Mucosa of descending colon (tissue), 3 donors: ENCODE measurements at regions not wholly inside any gene's neighbourhood (a gene's known extent, or its start where the extent isn't known, plus 50 kb on each side); places are given as distances from the start of the nearest gene placed in this dataset.

Experiments
- ATAC-seq: fragments of 200-7000 bp; cut with Tn5 transposase; one replicate; pipeline ENCODE4 v1.9.1; 2020; ENCODE audit warnings: mild to moderate bottlenecking, moderate library complexity
- DNase-seq, 3 donors: peaks; one replicate each; pipeline ENCODE4 v3.0.0-alpha.2; 2020
- H3K36me3 ChIP-seq: fragments of 200-600 bp; one replicate; pipeline ENCODE4 v1.8.0; 2021; ENCODE audit warnings: low read depth, mild to moderate bottlenecking
- H3K4me1 ChIP-seq: fragments of 200-600 bp; one replicate; pipeline ENCODE4 v1.8.0; 2021; ENCODE audit warnings: low read depth, mild to moderate bottlenecking
- H3K4me3 ChIP-seq: fragments of 200-600 bp; one replicate; pipeline ENCODE4 v1.8.0; 2021; ENCODE audit warnings: mild to moderate bottlenecking
- H3K9me3 ChIP-seq: fragments of 200-600 bp; one replicate; pipeline ENCODE4 v1.8.0; 2021; ENCODE audit warnings: mild to moderate bottlenecking
- intact Hi-C, 2 donors: fragments of 100-400 bp; cut with DNase I in 1 of 2; cut with micrococcal nuclease in 1 of 2; formaldehyde crosslinking; loops; one replicate each; pipeline versions ENCODE4 v1.11.0 to v1.11.1; 2022; cut with DNase I, micrococcal nuclease
- TF ChIP-seq, protein P1 (sequence below): fragments of 200-600 bp; IDR thresholded peaks from one replicate; pipeline ENCODE4 v1.8.0; 2022; ENCODE audit warnings: antibody characterized with exemption, mild to moderate bottlenecking
- donor health status: DM: no; HTN: no; CAD: no; lungs with moderate emphysema.
- donor health status: DM: no; HTN: no; CAD: no.
- donor health status: DM: no; HTN: yes; CAD: no.

DNA sequence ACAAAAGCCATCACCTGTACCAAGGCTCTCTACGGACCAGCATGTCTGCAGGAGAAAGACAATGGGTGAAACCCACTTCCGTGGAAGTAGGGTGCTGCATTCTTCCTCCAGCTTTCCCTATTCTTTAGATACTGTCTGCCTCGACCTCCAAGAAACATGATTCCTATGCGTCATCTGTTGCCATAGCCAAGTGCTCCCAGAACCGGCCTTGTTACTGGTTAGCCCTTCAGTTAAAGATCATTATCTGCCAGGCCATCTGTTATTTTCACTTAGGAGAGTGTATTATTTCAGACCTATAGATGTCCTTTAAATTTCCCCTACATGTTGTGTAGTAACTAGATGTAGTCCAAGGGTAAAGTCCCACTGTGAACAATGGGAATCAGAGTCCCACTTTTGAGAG, 89.0 kb upstream of the KIAA1217 start:
- no peaks in the 10 kb centered on the region for H3K36me3 ChIP-seq
- no peak for DNase-seq
- H3K4me1 ChIP-seq, result no peaks in the 10 kb centered on the region
- intact Hi-C loops, result no loop called here
- no peak overlapping the region for H3K4me3 ChIP-seq
- H3K9me3 ChIP-seq, result no peaks in the 10 kb centered on the region
- TF ChIP-seq, protein P1, sequence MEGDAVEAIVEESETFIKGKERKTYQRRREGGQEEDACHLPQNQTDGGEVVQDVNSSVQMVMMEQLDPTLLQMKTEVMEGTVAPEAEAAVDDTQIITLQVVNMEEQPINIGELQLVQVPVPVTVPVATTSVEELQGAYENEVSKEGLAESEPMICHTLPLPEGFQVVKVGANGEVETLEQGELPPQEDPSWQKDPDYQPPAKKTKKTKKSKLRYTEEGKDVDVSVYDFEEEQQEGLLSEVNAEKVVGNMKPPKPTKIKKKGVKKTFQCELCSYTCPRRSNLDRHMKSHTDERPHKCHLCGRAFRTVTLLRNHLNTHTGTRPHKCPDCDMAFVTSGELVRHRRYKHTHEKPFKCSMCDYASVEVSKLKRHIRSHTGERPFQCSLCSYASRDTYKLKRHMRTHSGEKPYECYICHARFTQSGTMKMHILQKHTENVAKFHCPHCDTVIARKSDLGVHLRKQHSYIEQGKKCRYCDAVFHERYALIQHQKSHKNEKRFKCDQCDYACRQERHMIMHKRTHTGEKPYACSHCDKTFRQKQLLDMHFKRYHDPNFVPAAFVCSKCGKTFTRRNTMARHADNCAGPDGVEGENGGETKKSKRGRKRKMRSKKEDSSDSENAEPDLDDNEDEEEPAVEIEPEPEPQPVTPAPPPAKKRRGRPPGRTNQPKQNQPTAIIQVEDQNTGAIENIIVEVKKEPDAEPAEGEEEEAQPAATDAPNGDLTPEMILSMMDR, result no peak
- ATAC-seq, result no peak

DNA sequence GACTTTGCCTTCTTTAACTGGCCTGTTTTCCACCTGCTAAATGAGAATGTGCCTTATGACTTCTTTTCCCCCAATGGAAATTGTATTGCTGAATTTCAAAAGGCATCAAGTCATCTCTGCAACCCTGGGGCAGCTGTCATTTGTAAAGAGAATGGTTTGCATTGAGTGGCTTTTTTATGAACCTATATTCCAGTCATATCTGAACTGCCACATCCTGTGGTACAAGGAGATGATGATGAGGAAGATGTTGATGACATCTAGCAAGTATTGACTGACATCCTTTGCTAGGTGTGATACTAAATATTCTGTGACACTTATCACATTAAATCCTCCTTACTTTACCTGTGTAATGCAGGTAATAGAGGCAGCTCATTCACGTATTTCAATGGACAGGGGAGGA, 88.3 kb upstream of the KIAA1217 start:
- Histone ChIP-seq H3K9me3 (no peaks in the 10 kb centered on the region), H3K36me3 (no peaks in the 10 kb centered on the region), H3K4me3 (no peak overlapping the region), H3K4me1 (no peaks in the 10 kb centered on the region)
- DNase-seq (no peak), ATAC-seq (no peak)
- intact Hi-C loops, result no loop called here
- TF ChIP-seq, protein P1, result no peak

DNA sequence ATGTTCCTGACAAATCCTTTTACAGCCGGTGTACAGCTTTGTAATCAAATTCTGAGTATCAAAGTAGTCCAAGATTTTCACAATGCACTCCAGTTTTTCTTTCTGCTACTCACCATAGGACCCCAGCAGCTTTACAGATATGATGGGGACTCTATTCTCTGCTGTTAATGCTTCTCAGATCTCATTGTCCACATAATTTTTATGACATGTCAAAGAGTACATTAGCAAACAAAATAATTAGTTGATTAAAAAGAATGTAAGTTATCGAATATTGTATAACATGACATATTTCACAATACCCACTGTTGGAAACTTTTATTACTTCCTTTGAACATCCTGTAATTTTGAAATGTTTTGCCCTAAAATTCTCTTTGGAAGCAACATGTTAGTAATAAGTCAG, 81.4 kb upstream of the KIAA1217 start:
- intact Hi-C loops, result no loop called here
- TF ChIP-seq, protein P1, result no peak
- no peak for DNase-seq

DNA sequence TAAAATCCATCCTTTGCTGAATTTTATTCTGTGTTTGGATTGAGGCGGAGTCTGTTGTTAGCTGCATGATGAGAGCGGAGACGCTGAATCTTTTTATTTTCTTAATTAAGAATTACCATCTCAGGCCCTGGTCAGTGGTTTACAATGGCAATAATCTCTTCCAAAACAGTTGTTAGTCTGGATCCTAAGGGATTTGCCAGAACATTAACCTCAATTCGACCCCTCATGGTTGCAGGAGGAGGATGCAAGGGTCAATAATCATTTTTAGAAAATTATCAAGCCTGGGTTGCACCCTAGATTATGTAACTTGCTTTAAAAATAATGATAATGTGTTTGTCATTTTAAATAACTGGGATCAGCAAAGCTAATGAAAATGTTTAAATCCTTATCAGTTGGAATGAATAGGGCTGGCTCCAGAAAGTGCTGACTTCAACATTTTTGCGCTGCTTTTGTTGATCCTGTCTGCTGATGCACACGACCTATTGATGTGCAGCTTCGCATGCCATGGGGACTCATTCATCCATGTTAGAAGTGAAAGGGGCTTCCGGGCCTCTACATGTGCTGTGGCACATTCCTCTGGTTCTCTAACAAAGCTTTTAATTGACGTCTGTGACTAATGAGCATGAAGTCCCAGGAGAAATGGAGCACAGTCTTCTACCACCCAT, 80.7 kb upstream of the KIAA1217 start:
- DNase-seq (no peak), ATAC-seq (no peak)
- no peak overlapping the region for H3K4me3 ChIP-seq
- H3K4me1 ChIP-seq, result no peaks in the 10 kb centered on the region
- H3K36me3 ChIP-seq, result no peaks in the 10 kb centered on the region
- intact Hi-C loops, result no loop called here
- TF ChIP-seq, protein P1, result no peak
- H3K9me3 ChIP-seq, result no peaks in the 10 kb centered on the region

More for the DNA sequence above, 81.4 kb upstream of the KIAA1217 start:
- Histone ChIP-seq H3K36me3 (no peaks in the 10 kb centered on the region), H3K9me3 (no peaks in the 10 kb centered on the region), H3K4me3 (no peak overlapping the region), H3K4me1 (no peaks in the 10 kb centered on the region)
- ATAC-seq, result no peak

DNA sequence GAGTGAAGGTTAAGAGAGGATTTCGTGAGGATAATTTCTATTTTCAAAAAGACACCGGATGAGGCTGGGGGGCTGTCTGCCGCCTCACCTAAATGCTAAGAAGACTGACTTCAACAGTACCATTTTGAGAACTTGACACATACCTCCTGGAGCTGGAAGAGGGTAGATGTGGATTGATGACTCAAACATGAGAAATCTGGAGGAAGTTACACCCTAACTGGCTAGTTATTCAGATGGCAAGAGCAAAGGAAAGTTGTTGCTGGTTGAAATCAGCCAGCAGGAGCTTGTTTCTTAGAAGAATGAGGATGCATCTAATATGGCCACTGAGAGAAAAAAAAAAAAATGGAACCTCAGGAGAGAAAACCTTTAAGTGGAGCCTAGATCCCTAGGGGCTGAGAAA, 76.2 kb upstream of the KIAA1217 start:
- H3K36me3 ChIP-seq, result no peaks in the 10 kb centered on the region
- TF ChIP-seq, protein P1, result no peak
- no peak for ATAC-seq
- H3K4me3 ChIP-seq, result no peak overlapping the region
- intact Hi-C loops, result no loop called here
- DNase-seq, result no peak
- no peaks in the 10 kb centered on the region for H3K4me1 ChIP-seq
- no peaks in the 10 kb centered on the region for H3K9me3 ChIP-seq

DNA sequence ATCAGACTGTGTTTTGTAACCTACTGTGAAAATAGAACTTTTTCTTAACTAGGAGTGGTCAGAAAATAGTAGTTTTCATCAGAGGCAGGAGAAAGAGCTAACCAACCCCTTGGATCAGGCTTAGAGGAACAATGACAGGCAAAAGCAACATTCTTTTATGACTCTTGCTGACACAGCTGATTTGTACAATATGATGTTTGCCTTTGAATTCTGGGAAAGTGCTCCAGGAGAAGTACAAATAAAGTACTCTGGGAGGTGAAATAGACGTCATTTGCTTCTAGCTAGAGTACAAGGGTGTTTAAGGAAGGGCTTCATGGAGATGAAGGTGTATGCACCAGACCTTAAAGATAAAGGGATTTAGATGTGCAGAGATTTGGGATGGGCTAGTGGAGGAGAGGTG, 75.1 kb upstream of the KIAA1217 start:
- intact Hi-C loops, result no loop called here
- H3K4me1 ChIP-seq, result no peaks in the 10 kb centered on the region
- ATAC-seq (peak; percentile 26), DNase-seq (no peak)
- no peak overlapping the region for H3K4me3 ChIP-seq
- TF ChIP-seq, protein P1, result no peak
- no peaks in the 10 kb centered on the region for H3K9me3 ChIP-seq
- no peaks in the 10 kb centered on the region for H3K36me3 ChIP-seq
